ENCODE measurements at regions not wholly inside any gene's neighbourhood (a gene's known extent, or its start where the extent isn't known, plus 50 kb on each side); places are given as distances from the start of the nearest gene placed in this dataset.
"Not testable (repeated sequence)": the region's sequence is repeated elsewhere in the genome, so short reads cannot be mapped to it uniquely, and the experiment has no call there.

- TF ChIP-seq CTCF (IDR thresholded peaks at IDR 0.05); EP300 (IDR thresholded peaks at IDR 0.05; ENCODE audit: low read depth); POLR2AphosphoS5 (IDR thresholded peaks at IDR 0.05); POLR2A (IDR thresholded peaks at IDR 0.05): not testable (repeated sequence)
Measured at GRCh38 chr12:84154439-84154990, 758.1 kb downstream of the SLC6A15 start.
